GM19438 (cell line): ENCODE measurements at regions not wholly inside any gene's neighbourhood (a gene's known extent, or its start where the extent isn't known, plus 50 kb on each side); places are given as distances from the start of the nearest gene placed in this dataset.
"Not testable (repeated sequence)": the region's sequence is repeated elsewhere in the genome, so short reads cannot be mapped to it uniquely, and the experiment has no call there.

Experiments
- ATAC-seq: cut with Tn5 transposase; IDR thresholded peaks from one replicate; pipeline ENCODE4 v1.9.1; 2021; ENCODE audit warnings: low read depth; ENCODE audit not compliant: unreplicated experiment

DNA sequence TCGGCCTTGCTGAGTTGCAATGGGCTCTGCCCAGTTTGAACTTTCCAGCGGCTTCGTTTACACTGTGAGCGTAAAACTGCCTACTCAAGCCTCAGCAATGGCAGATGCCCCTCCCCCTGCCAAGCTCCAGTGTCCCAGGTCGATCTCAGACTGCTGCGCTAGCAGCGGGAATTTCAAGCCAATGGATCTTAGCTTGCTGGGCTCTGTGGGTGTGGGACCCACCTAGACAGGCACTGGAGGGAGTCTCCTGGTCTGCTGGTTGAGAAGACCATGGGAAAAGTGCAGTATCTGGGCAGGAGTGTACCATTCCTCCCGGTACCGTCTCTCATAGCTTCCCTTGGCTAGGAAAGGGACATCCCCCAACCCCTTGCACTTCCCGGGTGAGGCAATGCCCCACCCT lies 88.2 kb downstream of the KLHL28 start:
- no peak for ATAC-seq

DNA sequence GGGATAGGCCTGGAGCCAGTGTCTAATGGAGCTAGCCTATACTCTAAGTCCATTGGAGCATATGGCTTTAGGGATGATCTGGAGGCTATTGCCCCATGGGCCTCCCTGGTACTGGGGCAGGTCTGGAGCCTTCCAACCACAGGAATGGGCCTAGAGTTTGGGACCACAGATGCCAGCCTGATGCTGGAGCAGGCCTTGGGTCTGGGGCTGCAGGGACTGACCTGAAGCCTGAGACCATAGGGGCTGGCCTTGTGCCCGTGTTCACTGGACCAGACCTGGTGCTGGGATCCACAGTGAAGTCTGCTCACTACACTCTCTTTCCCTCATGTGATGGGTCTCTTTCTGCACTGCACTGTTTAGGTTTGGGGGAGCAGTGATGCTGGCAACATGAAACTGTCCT lies 95.0 kb downstream of the KLHL28 start:
- no peak for ATAC-seq

DNA sequence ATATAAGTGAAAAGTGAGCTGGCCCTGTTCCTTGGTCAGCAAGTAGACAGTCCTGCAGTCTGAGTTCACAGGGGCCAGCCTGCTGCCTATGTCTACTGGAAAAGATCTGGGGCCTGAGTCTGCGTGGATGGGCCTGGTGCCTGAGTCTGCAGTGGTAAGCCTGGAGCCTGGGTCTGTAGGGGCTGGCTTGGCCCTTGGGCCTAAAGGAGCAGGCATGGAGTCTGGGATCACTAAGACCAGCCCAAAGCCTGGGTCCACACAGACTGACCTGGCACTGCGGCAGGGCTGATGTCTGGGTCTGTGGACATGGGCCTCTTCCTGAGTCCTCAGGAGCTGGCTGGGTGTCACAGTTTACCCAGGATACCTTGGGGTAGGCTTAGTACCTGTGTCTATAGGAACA lies 95.4 kb downstream of the KLHL28 start:
- no peak for ATAC-seq

DNA sequence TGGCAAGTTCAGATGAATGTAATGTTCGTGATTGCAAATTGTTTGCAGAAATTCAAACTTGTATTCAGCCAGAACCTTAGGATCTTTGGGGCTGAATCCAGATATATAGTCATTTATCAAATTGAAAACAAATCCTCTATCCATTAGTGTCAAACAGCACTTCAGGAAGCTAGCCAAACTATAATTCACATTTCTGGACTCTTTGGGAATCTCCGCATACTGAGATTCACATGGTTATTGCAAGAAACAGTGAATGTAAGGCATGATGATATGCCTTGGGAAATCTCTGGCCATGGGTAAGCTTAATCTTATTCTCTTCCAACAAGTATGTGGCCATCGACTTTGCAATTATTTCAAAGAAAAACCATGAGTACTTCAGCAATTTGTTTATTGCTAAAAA lies 98.5 kb downstream of the KLHL28 start:
- no peak for ATAC-seq

DNA sequence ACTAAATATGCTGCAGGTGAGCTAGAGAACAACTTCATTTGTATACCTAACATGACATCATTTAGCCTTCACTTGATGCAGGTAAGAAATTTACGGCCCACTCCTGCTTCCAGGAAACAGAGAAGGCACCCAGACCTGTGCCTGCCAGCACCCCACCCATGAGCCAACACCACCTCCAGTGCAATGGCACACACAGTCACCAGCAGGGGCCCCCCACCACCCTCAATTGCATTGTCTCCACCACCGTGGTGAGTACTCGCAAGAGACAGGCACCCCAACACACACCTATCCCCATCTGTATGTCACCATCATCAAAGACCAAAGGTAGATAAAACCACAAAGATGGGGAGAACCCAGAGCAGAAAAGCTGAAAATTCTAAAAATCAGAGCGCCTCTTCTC lies 107.6 kb downstream of the KLHL28 start:
- no peak for ATAC-seq

DNA sequence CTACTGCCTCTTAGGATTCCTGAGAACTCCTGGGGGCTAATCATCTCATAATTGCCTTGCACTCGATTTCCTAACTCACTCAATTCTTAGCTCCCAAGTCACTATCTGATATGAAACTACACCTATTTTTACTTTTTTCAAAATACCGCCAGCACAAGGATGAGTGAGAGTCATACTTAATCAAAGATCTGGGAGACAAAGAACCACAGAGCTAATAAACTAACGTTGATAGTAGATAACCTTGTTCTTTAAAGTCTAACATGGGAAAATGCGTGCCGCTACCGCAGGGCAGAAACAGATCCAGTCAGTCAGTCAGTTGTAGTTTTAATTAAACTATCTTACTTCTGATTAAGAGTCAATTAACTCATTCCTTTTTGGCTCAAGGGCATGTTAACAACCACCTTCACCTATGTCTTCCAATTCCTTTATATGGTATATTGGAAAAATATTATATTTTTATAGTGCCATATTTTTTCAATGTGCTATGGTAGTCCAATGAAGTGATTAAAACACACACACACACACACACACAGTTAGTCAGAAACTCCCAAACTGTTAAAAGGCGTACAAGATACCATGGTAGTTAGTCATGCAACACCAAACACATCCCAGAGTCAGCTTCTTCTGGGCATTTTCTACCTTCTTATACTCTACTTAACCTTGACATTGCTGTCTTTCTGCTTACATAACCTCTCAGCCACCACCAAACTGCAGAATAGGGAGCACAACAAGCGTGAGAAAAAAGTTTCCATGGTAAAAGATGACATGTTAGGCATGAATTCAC lies 114.0 kb downstream of the KLHL28 start:
- ATAC-seq: no peak

DNA sequence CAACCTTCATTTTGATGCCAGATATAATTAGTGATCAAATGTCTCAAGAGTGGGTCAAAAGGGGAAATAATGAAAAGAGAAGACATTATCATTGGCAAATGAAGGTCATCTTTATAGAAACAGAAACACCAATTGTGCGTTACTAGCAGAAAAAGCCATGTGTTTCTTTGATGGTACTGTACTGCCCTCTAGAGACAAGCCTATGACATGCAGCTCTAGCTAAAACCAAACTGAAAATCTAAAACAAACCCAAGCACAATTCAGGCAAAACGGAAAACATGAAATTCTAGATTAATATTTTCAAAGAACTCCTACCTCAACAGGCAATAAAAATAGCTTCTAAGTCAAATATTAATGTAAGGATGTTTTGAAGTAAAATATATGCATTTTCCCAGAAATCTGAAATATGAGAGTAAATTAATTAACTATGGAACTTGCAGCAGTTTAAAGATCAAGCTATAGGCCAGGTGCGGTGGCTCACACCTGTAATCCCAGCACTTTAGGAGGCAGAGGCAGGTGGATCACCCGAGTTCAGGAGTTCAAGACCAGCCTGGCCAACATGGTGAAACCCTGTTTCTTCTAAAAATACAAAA lies 115.4 kb downstream of the KLHL28 start:
- no peak for ATAC-seq

DNA sequence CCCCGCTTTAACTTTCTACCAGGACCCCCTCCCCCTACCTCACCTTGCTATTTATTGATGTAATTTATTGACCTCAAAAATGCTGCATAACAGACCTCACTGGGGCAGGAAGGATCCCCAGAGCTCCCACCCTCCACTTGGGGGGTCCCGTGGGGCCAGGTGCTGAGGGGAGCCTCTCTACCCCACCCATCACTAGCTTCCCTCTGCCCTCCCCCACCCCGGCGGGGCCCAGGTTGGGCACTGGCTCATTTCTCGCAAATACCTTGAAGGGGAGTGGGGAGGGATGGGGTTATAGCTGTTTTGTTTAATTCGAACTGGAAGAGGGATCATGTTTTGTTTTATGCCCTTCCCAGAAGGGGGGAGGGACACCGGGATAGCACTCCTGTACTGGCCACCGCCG lies 125.8 kb downstream of the KLHL28 start:
- not testable (repeated sequence) for ATAC-seq

DNA sequence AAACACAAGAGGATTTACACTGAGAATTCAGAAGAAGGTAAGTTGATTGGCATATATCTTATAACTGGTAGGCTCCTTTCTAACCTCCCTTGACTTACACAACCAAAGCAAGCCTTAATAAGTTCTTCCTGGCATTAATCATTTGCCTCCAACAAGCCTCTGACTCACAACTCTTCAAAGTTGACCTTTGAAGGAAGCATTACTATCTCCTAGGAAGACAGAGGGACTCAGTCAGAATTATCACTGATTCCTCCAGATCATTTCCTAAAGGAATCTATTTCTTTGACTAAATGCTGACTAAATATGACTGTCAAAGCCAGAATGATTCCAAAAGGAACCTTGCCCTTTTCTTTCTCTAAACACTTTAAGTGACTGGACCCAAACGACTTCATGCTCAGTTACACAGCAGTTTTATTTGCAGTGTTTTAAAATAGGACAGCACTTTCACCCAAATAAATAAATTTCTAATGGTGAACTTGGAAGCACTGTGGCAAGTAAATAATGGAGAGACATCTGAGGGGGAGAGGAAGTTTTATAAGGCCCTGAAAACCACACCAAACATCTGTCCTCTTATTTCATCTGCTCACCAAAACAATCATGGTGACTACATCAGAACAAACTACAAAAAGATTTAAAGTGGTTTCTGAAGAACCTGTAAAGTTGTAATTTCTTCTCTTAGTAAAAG lies 128.2 kb downstream of the KLHL28 start:
- ATAC-seq: no peak

DNA sequence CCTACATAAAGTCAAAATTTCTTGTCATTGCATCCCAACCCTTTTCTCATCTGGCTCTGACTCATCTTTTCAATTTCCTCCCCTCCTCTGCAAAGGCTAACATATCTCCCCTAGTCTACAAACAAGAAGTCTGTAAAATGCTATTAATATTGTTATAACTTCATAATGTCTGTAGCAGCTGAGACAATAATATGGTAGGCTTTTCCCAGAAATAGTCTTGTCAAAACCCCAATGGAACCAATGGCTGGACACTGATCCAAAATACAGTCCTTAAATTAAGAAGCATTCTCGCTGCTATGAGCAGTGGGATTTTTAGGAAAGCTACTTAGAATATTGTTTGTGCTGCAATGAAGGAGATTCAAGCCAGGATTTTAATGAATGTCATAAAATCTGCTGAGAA lies 131.4 kb downstream of the KLHL28 start:
- ATAC-seq: no peak

DNA sequence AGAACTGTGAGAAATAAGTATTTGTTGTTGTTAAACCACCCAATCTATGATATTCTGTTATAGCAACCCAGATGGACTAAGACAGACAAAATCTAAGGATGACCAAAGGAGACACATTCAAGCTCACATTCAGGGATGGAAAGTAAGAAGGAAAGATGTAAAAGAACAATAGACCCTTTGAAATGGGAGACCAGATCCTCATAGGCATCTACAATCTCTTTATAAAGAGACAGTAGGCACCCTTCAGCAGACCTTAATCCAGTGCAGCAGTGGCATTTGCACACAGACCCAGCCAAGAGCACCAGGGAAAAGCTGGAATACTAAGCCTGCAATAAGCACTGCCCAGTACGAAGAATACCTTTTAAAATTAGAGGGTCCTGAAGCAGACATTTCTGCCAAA lies 132.7 kb downstream of the KLHL28 start:
- ATAC-seq: no peak

DNA sequence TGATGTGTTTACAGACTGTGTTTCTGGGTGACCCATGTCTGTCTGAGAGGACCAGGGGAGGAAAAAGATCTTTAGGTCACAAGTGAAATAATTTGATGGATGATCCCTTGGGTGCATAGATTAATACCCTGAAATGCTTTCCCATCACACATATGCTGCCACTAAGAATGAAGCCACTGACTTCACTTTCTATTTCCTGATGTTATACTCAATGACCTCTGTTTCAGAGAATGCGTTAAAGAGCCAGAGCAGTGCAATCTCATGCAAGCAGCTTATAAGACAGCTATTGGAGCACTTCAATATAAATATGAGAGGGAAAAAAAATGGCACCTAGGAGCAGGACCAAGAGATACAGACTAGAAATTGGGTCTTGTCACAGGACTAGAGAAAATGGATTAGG lies 133.7 kb downstream of the KLHL28 start:
- no peak for ATAC-seq

DNA sequence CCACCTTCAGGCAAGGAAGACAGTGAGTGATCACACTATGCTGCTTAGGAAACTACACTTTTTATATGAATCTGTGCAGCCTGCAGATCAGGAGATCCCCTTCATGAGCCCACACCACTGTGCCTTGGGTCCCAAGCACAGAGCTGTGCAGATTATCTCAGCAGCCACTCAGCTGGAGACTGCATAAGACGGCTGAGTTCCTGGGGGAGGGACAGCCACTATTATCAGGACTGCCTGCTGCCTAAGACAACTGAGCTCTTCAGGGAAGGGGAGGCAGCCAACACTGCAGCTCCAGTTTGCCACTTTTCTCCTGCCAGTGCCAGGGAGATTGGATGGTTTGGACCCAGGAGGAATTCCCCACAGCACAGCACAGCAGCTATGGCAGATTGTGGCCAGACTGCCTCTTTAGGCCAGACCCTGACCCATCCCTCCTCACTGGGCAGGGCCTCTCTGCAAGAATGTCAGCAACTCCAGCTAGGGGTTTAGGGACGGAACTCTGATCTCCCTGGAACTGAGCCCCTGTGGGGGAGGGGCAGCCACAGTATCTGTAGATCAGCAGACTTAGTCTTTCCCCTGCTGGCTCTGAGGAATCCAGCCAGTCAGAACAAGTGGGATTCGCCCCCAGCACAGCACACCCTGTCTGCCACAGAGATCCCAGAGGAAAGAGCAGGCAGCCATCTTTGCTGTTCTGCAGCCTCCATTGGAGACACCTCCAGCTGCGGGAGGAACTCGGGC lies 141.3 kb downstream of the KLHL28 start:
- ATAC-seq: no peak

DNA sequence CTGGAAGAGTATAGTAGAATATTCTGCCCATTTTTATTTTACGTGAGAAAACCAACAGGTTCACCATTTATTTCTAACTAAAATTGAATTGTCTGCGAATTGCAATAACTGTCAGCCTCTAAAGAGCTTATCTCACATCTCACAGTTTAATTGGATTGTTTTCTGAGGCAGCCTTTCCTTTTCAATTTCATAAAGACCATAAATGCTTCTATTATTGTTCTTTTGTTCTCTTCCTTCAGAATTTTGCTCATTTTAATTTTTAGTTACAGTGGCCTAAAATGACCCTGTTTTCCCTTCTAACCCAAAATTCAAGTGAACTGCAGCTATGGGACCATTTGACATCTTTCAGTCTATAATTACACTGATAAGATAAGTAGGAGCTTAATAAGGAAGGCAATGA lies 147.6 kb downstream of the KLHL28 start:
- no peak for ATAC-seq

DNA sequence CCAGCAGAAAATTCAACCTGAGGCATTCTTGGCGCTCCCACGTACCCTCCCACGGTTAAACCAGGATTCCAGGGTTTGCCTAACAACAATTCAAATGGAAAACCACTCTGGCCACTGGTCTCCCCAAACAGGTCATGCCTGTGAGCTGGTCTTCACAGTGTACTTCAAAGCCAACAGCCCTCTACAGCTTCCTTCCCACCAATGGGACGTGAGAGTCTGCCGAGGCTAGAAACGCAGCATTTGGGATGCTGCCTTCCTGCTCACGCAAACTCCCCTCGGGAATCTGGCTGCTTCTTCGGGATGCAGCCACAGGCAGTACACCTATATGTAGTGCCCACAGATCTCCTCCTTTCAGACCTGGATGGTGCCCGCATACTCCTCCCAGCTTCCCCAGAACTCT lies 149.1 kb downstream of the KLHL28 start:
- no peak for ATAC-seq

DNA sequence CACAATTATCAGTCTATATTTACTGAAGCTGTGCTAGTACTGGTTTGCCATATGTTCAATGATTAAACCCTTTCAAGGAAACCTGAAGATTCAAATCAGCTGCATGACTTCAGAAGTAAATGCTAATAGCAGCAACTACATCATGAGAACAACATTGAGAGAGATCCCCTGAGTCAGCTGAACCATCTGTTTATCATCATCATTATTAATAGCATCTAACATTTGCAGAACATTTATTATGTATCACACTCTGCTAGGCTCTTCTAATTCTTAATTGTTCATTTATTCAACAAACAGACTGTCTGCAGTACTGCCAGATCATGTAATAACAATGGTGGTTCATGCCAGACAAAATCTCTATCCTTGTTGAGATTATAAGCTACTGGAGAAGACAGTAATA lies 157.4 kb downstream of the KLHL28 start:
- ATAC-seq: no peak

DNA sequence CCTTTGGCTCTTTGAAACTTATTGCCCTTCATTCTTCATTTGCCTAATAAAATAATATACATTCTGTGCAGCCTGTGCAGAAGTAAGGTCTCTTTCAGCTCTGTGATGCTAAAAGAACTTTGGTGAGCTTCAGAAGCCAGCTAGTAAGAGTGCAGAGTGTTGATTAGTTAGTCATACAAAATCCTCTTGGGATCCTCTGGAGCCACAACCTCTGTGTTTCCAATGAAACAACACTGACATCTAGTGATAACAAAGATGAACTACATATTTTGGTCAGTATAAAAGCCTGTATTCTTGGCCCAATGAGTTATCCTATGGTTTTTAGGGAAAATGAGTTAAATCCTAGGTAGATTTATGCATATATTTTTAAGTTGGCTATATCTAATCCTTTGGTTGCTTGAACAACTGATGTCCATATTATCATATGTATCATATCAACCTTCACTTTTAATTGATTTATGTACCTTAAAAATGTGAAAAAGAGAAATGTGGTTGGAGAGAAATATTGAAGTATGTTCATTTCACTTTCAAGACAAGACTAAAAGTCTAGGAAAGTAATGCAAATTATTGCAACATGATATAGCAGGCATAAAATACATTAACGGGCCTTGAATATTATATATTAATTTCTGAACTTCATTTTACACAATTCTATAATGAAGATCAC lies 158.4 kb downstream of the KLHL28 start:
- peak; percentile 83 for ATAC-seq

DNA sequence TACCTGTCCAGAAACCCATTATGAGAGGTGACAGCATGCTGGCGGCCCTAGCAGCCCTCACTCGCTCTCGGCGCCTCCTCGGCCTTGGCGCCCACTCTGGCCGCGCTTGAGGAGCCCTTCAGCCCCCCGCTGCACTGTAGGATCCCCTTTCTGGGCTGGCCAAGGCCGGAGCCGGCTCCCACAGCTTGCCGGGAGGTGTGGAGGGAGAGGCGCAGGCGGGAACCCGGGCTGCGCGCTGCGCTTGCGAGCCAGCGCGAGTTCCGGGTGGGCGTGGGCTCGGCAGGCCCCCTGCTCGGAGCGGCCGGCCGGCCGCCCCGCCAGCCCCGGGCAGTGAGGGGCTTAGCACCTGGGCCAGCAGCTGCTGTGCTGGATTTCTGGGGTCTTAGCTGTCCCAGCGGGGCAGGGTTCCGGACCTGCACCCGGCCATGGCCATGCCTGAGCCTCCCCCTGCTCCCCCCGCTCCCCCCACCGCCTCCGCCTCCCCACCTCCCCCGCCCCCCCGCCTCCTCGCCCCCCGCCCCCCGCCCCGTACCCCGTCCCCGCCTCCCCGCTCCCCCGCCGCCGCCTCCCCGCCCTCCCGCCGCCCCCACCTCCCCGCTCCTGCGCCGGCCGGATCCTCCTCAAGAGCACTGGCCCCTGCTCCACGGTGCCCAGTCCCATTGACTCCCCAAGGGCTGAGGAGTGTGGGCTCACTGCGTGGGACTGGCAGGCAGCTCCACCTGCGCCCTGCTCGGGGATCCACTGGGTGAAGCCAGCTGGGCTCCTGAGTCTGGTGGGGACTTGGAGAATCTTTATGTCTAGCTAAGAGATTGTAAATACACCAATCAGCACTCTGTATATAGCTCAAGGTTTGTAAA lies 163.1 kb downstream of the KLHL28 start:
- no peak for ATAC-seq

DNA sequence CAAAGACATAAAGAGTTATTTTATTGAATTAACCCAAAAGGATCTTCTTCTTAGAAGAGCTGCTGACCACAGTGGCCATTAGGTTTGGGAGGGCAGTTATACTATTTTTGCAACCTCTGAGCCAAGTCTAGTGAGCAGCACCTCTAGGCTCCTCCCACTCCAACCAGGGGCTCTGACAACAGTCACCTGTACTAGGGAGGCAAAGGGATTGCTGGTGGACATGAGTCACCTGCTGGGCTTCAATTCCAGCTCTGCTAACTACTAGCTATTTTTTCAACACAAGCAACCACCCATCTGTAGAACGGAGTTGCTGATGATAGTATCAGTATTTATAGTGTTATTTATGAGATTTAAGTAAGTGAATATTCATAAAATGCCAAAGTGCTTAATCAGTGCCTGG lies 166.0 kb downstream of the KLHL28 start:
- no peak for ATAC-seq

DNA sequence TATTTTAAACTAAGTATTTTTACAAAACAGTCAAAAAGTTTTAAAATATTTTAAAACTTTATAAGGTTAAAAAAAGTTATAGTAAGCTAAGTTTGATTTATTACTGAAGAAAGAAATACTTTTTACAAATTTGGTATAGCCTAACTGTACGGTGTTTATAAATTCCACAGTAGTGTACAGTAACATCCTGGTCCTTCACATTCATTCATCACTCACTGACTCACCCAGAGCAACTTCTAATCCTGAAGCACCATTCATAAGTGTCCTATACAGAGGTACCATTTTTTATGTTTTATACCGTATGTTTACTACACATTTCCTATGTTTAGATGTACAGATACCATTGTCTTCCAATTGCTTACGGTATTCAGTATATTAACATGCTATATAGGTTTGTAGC lies 170.0 kb downstream of the KLHL28 start:
- ATAC-seq: no peak
